OCI-LY3 (cell line): ENCODE measurements at regions not wholly inside any gene's neighbourhood (a gene's known extent, or its start where the extent isn't known, plus 50 kb on each side); places are given as distances from the start of the nearest gene placed in this dataset.

Experiments
- H2AFZ ChIP-seq: fragments of 200-600, 300-600 bp; shearing (Covaris generic); 2 replicates; pipeline ENCODE4 v1.6.0; 2014; ENCODE audit warnings: antibody characterized with exemption, low read depth, low read length
- H3K27ac ChIP-seq: fragments of 200-600, 300-600 bp; sonication (generic); 2 replicates; pipeline ENCODE4 v1.5.1; 2014; ENCODE audit warnings: mild to moderate bottlenecking, low read length, moderate library complexity, mixed read lengths
- H3K27me3 ChIP-seq: fragments of 200-600, 300-600 bp; sonication (generic); 2 replicates; pipeline ENCODE4 v1.6.1; 2014; ENCODE audit warnings: low read depth, low read length, mixed read lengths
- H3K36me3 ChIP-seq: fragments of 200-600, 300-600 bp; sonication (generic); replicated peaks from 2 replicates; pipeline ENCODE3; 2014; ENCODE audit warnings: low read depth, low read length, mixed read lengths
- H3K4me1 ChIP-seq: fragments of 300-600, 200-600 bp; sonication (generic); 2 replicates; pipeline ENCODE4 v1.6.1; 2014; ENCODE audit warnings: low read length, mixed read lengths
- H3K4me2 ChIP-seq: fragments of 200-600, 300-600 bp; sonication (generic); 2 replicates; pipeline ENCODE4 v1.6.1; 2014; ENCODE audit warnings: low read length, mixed read lengths
- H3K4me3 ChIP-seq: fragments of 300-600, 200-600 bp; sonication (generic); 2 replicates; pipeline ENCODE4 v1.5.1; 2014; ENCODE audit warnings: antibody characterized with exemption, mild to moderate bottlenecking, low read length, moderate library complexity
- H3K79me2 ChIP-seq: fragments of 300-600, 200-600 bp; shearing (Covaris generic); 2 replicates; pipeline ENCODE4 v1.6.1; 2014; ENCODE audit warnings: mild to moderate bottlenecking, low read length, mixed read lengths
- H3K9ac ChIP-seq: fragments of 300-600, 200-600 bp; shearing (Covaris generic); 2 replicates; pipeline ENCODE4 v1.6.0; 2014; ENCODE audit warnings: mild to moderate bottlenecking, low read length, moderate library complexity
- H3K9me3 ChIP-seq: fragments of 200-600, 300-600 bp; shearing (Covaris generic); 2 replicates; pipeline ENCODE4 v1.6.1; 2014; ENCODE audit warnings: low read length, mixed read lengths; ENCODE audit not compliant: insufficient read depth
- H4K20me1 ChIP-seq: fragments of 200-600, 300-600 bp; sonication (generic); 2 replicates; pipeline ENCODE4 v1.6.1; 2016; ENCODE audit warnings: low read length, mixed read lengths; ENCODE audit not compliant: insufficient read depth
- EZH2phosphoT487 ChIP-seq: fragments of 200-600 bp; shearing (Covaris generic); IDR thresholded peaks from 2 replicates; pipeline ENCODE4 v1.6.1; 2018; ENCODE audit warnings: antibody characterized with exemption, mixed run types, low read depth
- TF ChIP-seq, protein P1 (sequence below): fragments of 200-600, 300-600 bp; sonication (generic); IDR thresholded peaks from 2 replicates; pipeline ENCODE4 v1.5.1; 2014; ENCODE audit warnings: antibody characterized with exemption, low read length, low read depth

GRCh38 chr21:17726047-17726829, 92.9 kb downstream of the C21orf91 start:
- no peak for TF ChIP-seq EZH2phosphoT487
- TF ChIP-seq, protein P1, sequence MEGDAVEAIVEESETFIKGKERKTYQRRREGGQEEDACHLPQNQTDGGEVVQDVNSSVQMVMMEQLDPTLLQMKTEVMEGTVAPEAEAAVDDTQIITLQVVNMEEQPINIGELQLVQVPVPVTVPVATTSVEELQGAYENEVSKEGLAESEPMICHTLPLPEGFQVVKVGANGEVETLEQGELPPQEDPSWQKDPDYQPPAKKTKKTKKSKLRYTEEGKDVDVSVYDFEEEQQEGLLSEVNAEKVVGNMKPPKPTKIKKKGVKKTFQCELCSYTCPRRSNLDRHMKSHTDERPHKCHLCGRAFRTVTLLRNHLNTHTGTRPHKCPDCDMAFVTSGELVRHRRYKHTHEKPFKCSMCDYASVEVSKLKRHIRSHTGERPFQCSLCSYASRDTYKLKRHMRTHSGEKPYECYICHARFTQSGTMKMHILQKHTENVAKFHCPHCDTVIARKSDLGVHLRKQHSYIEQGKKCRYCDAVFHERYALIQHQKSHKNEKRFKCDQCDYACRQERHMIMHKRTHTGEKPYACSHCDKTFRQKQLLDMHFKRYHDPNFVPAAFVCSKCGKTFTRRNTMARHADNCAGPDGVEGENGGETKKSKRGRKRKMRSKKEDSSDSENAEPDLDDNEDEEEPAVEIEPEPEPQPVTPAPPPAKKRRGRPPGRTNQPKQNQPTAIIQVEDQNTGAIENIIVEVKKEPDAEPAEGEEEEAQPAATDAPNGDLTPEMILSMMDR: no peak
- no peaks in the 10 kb centered on the region for H3K4me1 ChIP-seq
- no peaks in the 10 kb centered on the region for H4K20me1 ChIP-seq
- H3K9me3 ChIP-seq: no peaks in the 10 kb centered on the region
- no peak overlapping the region for H2AFZ ChIP-seq
- H3K27me3 ChIP-seq: no peaks in the 10 kb centered on the region
- H3K27ac ChIP-seq: no peak overlapping the region
- no peaks in the 10 kb centered on the region for H3K36me3 ChIP-seq
- H3K79me2 ChIP-seq: no peaks in the 10 kb centered on the region
- no peak overlapping the region for H3K4me2 ChIP-seq
- H3K9ac ChIP-seq: no peak overlapping the region
- H3K4me3 ChIP-seq: no peak overlapping the region

DNA sequence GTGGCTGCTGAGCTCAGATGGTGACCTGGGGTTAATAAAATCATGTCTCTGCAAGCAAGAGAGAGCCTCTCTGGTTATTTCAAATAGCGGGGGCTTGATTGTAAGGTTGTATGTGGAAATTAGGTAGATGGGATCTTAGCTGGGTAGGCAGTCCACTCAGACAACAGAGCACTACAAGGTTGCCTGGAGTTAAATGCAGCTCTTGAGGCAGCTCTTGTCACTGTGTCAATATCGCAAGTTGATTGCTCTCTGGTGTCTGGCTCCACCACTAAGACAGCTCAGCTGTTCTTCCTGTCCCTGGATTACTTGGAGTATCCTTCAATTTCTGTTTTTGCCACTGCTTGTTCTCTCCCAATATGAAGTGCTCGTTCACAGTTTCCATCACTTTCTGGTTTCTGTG, 93.8 kb downstream of the C21orf91 start:
- H3K4me2 ChIP-seq: no peak overlapping the region
- no peaks in the 10 kb centered on the region for H3K9me3 ChIP-seq
- H3K27ac ChIP-seq: no peak overlapping the region
- H3K9ac ChIP-seq: no peak overlapping the region
- H2AFZ ChIP-seq: no peak overlapping the region
- H3K27me3 ChIP-seq: no peaks in the 10 kb centered on the region
- TF ChIP-seq, protein P1: no peak
- no peak for TF ChIP-seq EZH2phosphoT487
- no peaks in the 10 kb centered on the region for H3K79me2 ChIP-seq
- no peaks in the 10 kb centered on the region for H4K20me1 ChIP-seq
- no peaks in the 10 kb centered on the region for H3K4me1 ChIP-seq
- no peaks in the 10 kb centered on the region for H3K36me3 ChIP-seq
- H3K4me3 ChIP-seq: no peak overlapping the region

- Histone ChIP-seq H4K20me1 (no peaks in the 10 kb centered on the region), H3K27me3 (no peaks in the 10 kb centered on the region), H2AFZ (no peak overlapping the region), H3K36me3 (no peaks in the 10 kb centered on the region), H3K4me1 (peaks cover 19% of the 10 kb centered on the region), H3K27ac (no peak overlapping the region), H3K79me2 (no peaks in the 10 kb centered on the region), H3K4me2 (no peak overlapping the region), H3K4me3 (no peak overlapping the region), H3K9me3 (no peaks in the 10 kb centered on the region), H3K9ac (no peak overlapping the region)
- no peak for TF ChIP-seq EZH2phosphoT487
- TF ChIP-seq, protein P1: no peak
These were observed 100.2 kb upstream of the BTG3 start for GRCh38 chr21:17712887-17713286.

- no peak overlapping the region for H3K4me3 ChIP-seq
- H3K4me2 ChIP-seq: no peak overlapping the region
- no peaks in the 10 kb centered on the region for H4K20me1 ChIP-seq
- no peaks in the 10 kb centered on the region for H3K27me3 ChIP-seq
- H3K9me3 ChIP-seq: no peaks in the 10 kb centered on the region
- no peak overlapping the region for H2AFZ ChIP-seq
- H3K36me3 ChIP-seq: no peaks in the 10 kb centered on the region
- no peak overlapping the region for H3K9ac ChIP-seq
- no peaks in the 10 kb centered on the region for H3K79me2 ChIP-seq
- H3K4me1 ChIP-seq: peaks cover 19% of the 10 kb centered on the region
- H3K27ac ChIP-seq: no peak overlapping the region
- TF ChIP-seq, protein P1: no peak
- no peak for TF ChIP-seq EZH2phosphoT487
These were observed 99.2 kb upstream of the BTG3 start for GRCh38 chr21:17711896-17712295.
